Liver (tissue), 7 donors: ENCODE measurements at regions not wholly inside any gene's neighbourhood (a gene's known extent, or its start where the extent isn't known, plus 50 kb on each side); places are given as distances from the start of the nearest gene placed in this dataset.

ENCODE experiments used
- DNase-seq: peaks from one replicate; pipeline ENCODE4 v3.0.0-alpha.2; 2017; ENCODE audit warnings: low spot score
- H3K27ac ChIP-seq, 2 donors: one replicate each; pipeline ENCODE4 v1.7.0; 2013; ENCODE audit warnings: inconsistent platforms in 2 of 2, low read length in 2 of 2, control low read depth in 1 of 2, low read depth in 1 of 2, mild to moderate bottlenecking in 1 of 2
- H3K27me3 ChIP-seq, 4 donors: one replicate each; pipeline versions ENCODE4 v1.6.1 to v1.7.0; 2013; ENCODE audit warnings: low read length in 3 of 4, inconsistent platforms in 1 of 4, mild to moderate bottlenecking in 1 of 4, moderate library complexity in 1 of 4; ENCODE audit not compliant: control insufficient read depth in 4 of 4, insufficient read depth in 4 of 4
- H3K36me3 ChIP-seq, 4 donors: one replicate each; pipeline versions ENCODE4 v1.6.1 to v1.7.0; 2013; ENCODE audit warnings: low read length in 3 of 4, mild to moderate bottlenecking in 3 of 4, low read depth in 1 of 4, moderate library complexity in 1 of 4; ENCODE audit not compliant: control insufficient read depth in 4 of 4, insufficient read depth in 3 of 4
- H3K4me1 ChIP-seq, 4 donors: one replicate each; pipeline versions ENCODE4 v1.6.1 to v1.7.0; 2013; ENCODE audit warnings: low read length in 3 of 4, mild to moderate bottlenecking in 3 of 4, moderate library complexity in 1 of 4; ENCODE audit not compliant: control insufficient read depth in 4 of 4, insufficient read depth in 4 of 4
- H3K4me3 ChIP-seq, 3 donors: one replicate each; pipeline versions ENCODE4 v1.6.1 to v1.7.0; 2013; ENCODE audit warnings: low read length in 3 of 3, control low read depth in 1 of 3, low read depth in 1 of 3, mild to moderate bottlenecking in 1 of 3
- H3K9ac ChIP-seq, 2 donors: one replicate each; pipeline ENCODE4 v1.7.0; 2013; ENCODE audit warnings: low read length in 2 of 2, mild to moderate bottlenecking in 2 of 2, moderate library complexity in 2 of 2, control low read depth in 1 of 2, low read depth in 1 of 2
- H3K9me3 ChIP-seq, 4 donors: one replicate each; pipeline versions ENCODE4 v1.6.1 to v1.7.0; 2013; ENCODE audit warnings: low read length in 3 of 4; ENCODE audit not compliant: control insufficient read depth in 4 of 4
- EGR1 ChIP-seq, 2 donors: IDR thresholded peaks; 2 replicates each; pipeline ENCODE4 v1.6.1; 2016 to 2018; ENCODE audit warnings: antibody characterized with exemption in 2 of 2, low read depth in 2 of 2
- FOXA2 ChIP-seq: IDR thresholded peaks from 2 replicates; pipeline ENCODE4 v1.6.1; 2016; ENCODE audit warnings: antibody characterized with exemption
- GABPA ChIP-seq, 2 donors: IDR thresholded peaks in 1 of 2; conservative IDR thresholded peaks in 1 of 2; 2 replicates each; pipeline ENCODE4 v1.6.1; 2016; ENCODE audit warnings: antibody characterized with exemption in 2 of 2, mild to moderate bottlenecking in 1 of 2, moderate library complexity in 1 of 2
- HNF4A ChIP-seq, 2 donors: conservative IDR thresholded peaks; 2 replicates each; pipeline ENCODE4 v1.6.1; 2016; ENCODE audit warnings: antibody characterized with exemption in 2 of 2, mild to moderate bottlenecking in 2 of 2
- HNF4G ChIP-seq: IDR thresholded peaks from 2 replicates; pipeline ENCODE4 v1.6.1; 2016; ENCODE audit warnings: antibody characterized with exemption
- JUND ChIP-seq, 2 donors: IDR thresholded peaks; 2 replicates each; pipeline ENCODE4 v1.6.1; 2016; ENCODE audit warnings: antibody characterized with exemption in 2 of 2
- NR2F2 ChIP-seq: IDR thresholded peaks from 2 replicates; pipeline ENCODE4 v1.6.1; 2016; ENCODE audit warnings: antibody characterized with exemption
- RAD21 ChIP-seq, 2 donors: IDR thresholded peaks; 2 replicates each; pipeline ENCODE4 v1.6.1; 2016; ENCODE audit warnings: antibody characterized with exemption in 2 of 2, mild to moderate bottlenecking in 2 of 2
- RXRA ChIP-seq, 2 donors: IDR thresholded peaks; 2 replicates each; pipeline ENCODE4 v1.6.1; 2017 to 2018; ENCODE audit warnings: antibody characterized with exemption in 2 of 2, mild to moderate bottlenecking in 1 of 2
- SP1 ChIP-seq: IDR thresholded peaks from 2 replicates; pipeline ENCODE4 v1.6.1; 2018; ENCODE audit warnings: antibody characterized with exemption, mild to moderate bottlenecking
- TAF1 ChIP-seq: conservative IDR thresholded peaks from 2 replicates; pipeline ENCODE4 v1.6.1; 2016; ENCODE audit warnings: antibody characterized with exemption, mild to moderate bottlenecking
- WGBS: extraction: QIAGEN DNeasy Blood & Tissue Kit; methylation state at CpG from one replicate; pipeline ENCODE4 v1.1.7; 2013; 5-methylcytosine and 5-hydroxymethylcytosine counted together
- TF ChIP-seq, protein P1 (sequence below): IDR thresholded peaks from 2 replicates; pipeline ENCODE4 v1.6.1; 2016; ENCODE audit warnings: antibody characterized with exemption, mild to moderate bottlenecking
- TF ChIP-seq, protein P2 (sequence below): IDR thresholded peaks from 2 replicates; pipeline ENCODE4 v1.6.1; 2016; ENCODE audit warnings: antibody characterized with exemption
- donor health status: healthy.
- donor health status: healthy.
- donor health status: healthy.
- donor health status: healthy.

DNA sequence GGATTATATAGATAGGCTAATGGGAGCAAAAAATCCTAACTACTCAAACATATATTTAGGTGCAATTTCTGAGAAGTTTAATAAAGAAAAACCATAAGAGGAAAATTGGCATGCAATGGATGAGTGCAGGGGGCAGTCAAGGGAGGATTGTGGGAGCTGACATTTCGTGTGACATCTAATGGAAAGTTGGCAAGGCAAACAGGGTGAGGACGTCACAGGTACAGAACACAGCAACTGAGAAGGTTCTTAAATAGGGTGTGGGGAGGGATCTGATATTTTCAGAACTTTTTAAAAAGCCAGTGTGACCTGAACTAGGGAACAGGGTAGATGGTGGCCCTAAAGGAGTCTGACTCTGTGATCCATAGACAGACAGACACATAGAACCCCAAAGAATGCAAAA lies 194.9 kb upstream of the GLI3 start:
- Histone ChIP-seq H3K4me1 (no peaks in the 10 kb centered on the region), H3K27me3 (peaks cover 0 to 4% (median 0%) of the 10 kb centered on the region in 4 donors), H3K4me3 (no peak overlapping the region), H3K36me3 (no peaks in the 10 kb centered on the region), H3K27ac (no peak overlapping the region), H3K9me3 (no peaks in the 10 kb centered on the region), H3K9ac (no peak overlapping the region)
- no peak for DNase-seq
- WGBS: 73% methylated on average over 2 of the region's 2 CpGs
- no peak for TF ChIP-seq EGR1 (IDR thresholded peaks at IDR 0.05; ENCODE audit: low read depth in 2 of 2)
- TF ChIP-seq, protein P1, sequence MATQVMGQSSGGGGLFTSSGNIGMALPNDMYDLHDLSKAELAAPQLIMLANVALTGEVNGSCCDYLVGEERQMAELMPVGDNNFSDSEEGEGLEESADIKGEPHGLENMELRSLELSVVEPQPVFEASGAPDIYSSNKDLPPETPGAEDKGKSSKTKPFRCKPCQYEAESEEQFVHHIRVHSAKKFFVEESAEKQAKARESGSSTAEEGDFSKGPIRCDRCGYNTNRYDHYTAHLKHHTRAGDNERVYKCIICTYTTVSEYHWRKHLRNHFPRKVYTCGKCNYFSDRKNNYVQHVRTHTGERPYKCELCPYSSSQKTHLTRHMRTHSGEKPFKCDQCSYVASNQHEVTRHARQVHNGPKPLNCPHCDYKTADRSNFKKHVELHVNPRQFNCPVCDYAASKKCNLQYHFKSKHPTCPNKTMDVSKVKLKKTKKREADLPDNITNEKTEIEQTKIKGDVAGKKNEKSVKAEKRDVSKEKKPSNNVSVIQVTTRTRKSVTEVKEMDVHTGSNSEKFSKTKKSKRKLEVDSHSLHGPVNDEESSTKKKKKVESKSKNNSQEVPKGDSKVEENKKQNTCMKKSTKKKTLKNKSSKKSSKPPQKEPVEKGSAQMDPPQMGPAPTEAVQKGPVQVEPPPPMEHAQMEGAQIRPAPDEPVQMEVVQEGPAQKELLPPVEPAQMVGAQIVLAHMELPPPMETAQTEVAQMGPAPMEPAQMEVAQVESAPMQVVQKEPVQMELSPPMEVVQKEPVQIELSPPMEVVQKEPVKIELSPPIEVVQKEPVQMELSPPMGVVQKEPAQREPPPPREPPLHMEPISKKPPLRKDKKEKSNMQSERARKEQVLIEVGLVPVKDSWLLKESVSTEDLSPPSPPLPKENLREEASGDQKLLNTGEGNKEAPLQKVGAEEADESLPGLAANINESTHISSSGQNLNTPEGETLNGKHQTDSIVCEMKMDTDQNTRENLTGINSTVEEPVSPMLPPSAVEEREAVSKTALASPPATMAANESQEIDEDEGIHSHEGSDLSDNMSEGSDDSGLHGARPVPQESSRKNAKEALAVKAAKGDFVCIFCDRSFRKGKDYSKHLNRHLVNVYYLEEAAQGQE: no peak
- no peak for TF ChIP-seq SP1
- no peak for TF ChIP-seq RAD21 (IDR thresholded peaks at IDR 0.05)
- TF ChIP-seq NR2F2: no peak
- no peak for TF ChIP-seq JUND (IDR thresholded peaks at IDR 0.05)
- TF ChIP-seq HNF4G: no peak
- no peak for TF ChIP-seq TAF1
- TF ChIP-seq FOXA2: no peak
- no peak for TF ChIP-seq RXRA (IDR thresholded peaks at IDR 0.05)

DNA sequence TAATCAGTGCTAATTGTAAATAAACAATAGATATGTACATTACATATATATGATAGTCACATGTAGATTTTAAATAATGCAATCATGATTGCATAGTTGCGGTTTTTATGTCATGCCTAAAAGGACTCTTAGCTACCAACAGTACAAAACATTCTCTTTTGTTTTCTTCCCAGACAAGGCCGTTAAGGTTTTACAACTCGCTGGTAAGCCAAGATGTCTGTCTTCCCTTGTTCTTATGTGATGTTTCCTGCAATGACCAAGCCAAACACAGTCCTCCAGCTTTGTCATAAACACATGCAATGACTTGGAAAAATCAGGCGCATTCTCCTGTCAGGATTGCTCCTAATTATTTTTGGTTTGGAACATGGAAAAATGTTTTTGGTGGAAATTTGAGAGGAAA lies 192.3 kb upstream of the GLI3 start:
- H3K4me1 ChIP-seq: no peaks in the 10 kb centered on the region
- WGBS: 72% methylated on average over 4 of the region's 4 CpGs
- H3K9ac ChIP-seq: no peak overlapping the region
- TF ChIP-seq NR2F2 (no peak), EGR1 (IDR thresholded peaks at IDR 0.05; ENCODE audit: low read depth in 2 of 2) (no peak), GABPA (IDR thresholded peaks at IDR 0.05 in 1 of 2, conservative IDR thresholded peaks at IDR 0.05 in 1 of 2) (no peak), TAF1 (no peak), RXRA (IDR thresholded peaks at IDR 0.05) (no peak), HNF4A (conservative IDR thresholded peaks at IDR 0.05) (no peak), JUND (IDR thresholded peaks at IDR 0.05) (no peak)
- TF ChIP-seq, protein P1: no peak
- TF ChIP-seq, protein P2, sequence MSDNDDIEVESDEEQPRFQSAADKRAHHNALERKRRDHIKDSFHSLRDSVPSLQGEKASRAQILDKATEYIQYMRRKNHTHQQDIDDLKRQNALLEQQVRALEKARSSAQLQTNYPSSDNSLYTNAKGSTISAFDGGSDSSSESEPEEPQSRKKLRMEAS: no peak
- no peak overlapping the region for H3K27ac ChIP-seq
- H3K27me3 ChIP-seq: peaks cover 0 to 4% (median 0%) of the 10 kb centered on the region in 4 donors
- H3K36me3 ChIP-seq: no peaks in the 10 kb centered on the region
- DNase-seq: no peak
- no peaks in the 10 kb centered on the region for H3K9me3 ChIP-seq
- no peak overlapping the region for H3K4me3 ChIP-seq
